ENCODE measurements at regions not wholly inside any gene's neighbourhood (a gene's known extent, or its start where the extent isn't known, plus 50 kb on each side); places are given as distances from the start of the nearest gene placed in this dataset.
A peak's percentile ranks its signal among the peaks of the same experiment; 100 is the strongest.

DNA sequence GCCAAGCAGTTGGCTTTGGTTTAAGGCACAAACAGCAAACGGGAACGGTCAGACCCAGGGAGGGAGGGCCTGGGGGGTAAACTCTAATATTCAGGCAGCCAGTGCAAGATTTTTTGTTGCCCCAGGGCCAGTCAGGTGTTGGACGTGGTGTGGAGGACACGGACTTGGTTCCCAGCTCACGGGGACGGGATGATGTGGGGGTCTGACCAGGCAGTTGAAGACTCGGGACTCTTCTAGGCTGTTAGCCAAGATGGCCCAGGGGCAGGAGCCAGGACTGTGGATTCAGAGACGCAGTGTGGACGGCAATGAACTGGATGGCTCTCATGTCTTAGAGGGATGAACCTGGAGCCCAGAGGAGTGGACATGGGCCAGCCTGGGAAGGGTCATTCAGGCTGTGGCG, 169.2 kb downstream of the C9orf50 start:
- Mint-ChIP-seq H3K27me3 (ENCODE audit: low read depth in 2 of 2) (peaks cover 0 to 7% of the 10 kb centered on the region in 2 donors), H3K36me3 (no peaks in the 10 kb centered on the region), H3K4me3 (peak overlapping the region; percentile 58), H3K4me1 (peaks cover 13 to 42% of the 10 kb centered on the region in 2 donors), H3K27ac (peak overlapping the region; percentile 63 to 76), H3K9me3 (peaks cover 0 to 4% of the 10 kb centered on the region in 2 donors)
- H3K27ac ChIP-seq (ENCODE audit: low read length) = no peak overlapping the region
- no peaks in the 10 kb centered on the region for H3K36me3 ChIP-seq (ENCODE audit: control insufficient read depth, insufficient read depth, low read length)
- H3K27me3 ChIP-seq (ENCODE audit: control insufficient read depth, insufficient read depth, low read length) = no peaks in the 10 kb centered on the region
- no peak for TF ChIP-seq CTCF (IDR thresholded peaks at IDR 0.05)
- H3K4me3 ChIP-seq (ENCODE audit: low read length) = no peak overlapping the region
- ATAC-seq (no peak), DNase-seq (no peak)
- intact Hi-C loops (cut with micrococcal nuclease) = no loop called here
- peaks cover 20% of the 10 kb centered on the region for H3K4me1 ChIP-seq (ENCODE audit: control insufficient read depth, insufficient read depth, low read length)
- 91% methylated on average over 10 of the region's 10 CpGs for WGBS (ENCODE audit: insufficient coverage)
- H3K9me3 ChIP-seq (ENCODE audit: control insufficient read depth, insufficient read depth, low read length) = peaks cover 5% of the 10 kb centered on the region

DNA sequence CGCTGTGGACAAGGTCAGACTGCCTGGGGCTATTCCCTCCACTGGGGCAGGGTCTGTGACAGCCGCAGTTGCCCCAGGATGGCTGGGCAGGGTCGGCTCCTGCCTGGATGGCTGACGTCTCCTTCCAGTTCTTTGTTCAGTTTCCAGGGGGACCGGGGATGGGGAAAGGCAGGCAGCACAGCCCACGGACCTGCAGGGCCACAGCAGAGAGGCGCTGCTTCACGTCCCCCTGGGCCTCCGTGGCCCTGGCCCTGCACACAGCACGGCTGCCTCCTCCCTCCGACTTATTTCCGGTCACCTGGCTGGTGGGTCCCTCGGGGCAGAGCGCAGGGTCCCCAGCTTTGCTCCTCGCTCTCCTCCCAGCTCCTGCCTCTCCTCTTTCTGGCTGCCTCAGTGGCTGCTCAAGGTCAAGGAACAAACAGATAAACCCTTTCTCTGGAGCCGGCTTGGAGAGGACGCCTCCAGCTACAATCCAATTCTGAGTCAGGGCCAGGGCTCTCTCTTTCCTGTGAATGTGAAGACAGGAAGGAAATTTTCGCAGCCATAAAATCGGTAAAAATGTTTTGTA, 169.7 kb downstream of the C9orf50 start:
- Mint-ChIP-seq H3K27ac (no peak overlapping the region), H3K4me1 (peaks cover 8 to 37% of the 10 kb centered on the region in 2 donors), H3K36me3 (no peaks in the 10 kb centered on the region), H3K9me3 (no peaks in the 10 kb centered on the region), H3K27me3 (ENCODE audit: low read depth in 2 of 2) (peaks cover 0 to 7% of the 10 kb centered on the region in 2 donors), H3K4me3 (no peak overlapping the region)
- H3K36me3 ChIP-seq (ENCODE audit: control insufficient read depth, insufficient read depth, low read length) = no peaks in the 10 kb centered on the region
- TF ChIP-seq CTCF (IDR thresholded peaks at IDR 0.05) = no peak
- intact Hi-C loops (cut with micrococcal nuclease) = no loop called here
- no peak for DNase-seq
- no peaks in the 10 kb centered on the region for H3K27me3 ChIP-seq (ENCODE audit: control insufficient read depth, insufficient read depth, low read length)
- ATAC-seq = no peak
- 80% methylated on average over 19 of the region's 19 CpGs for WGBS (ENCODE audit: insufficient coverage)
- no peak overlapping the region for H3K27ac ChIP-seq (ENCODE audit: low read length)
- H3K9me3 ChIP-seq (ENCODE audit: control insufficient read depth, insufficient read depth, low read length) = peaks cover 6% of the 10 kb centered on the region
- H3K4me1 ChIP-seq (ENCODE audit: control insufficient read depth, insufficient read depth, low read length) = peaks cover 18% of the 10 kb centered on the region
- H3K4me3 ChIP-seq (ENCODE audit: low read length) = no peak overlapping the region

DNA sequence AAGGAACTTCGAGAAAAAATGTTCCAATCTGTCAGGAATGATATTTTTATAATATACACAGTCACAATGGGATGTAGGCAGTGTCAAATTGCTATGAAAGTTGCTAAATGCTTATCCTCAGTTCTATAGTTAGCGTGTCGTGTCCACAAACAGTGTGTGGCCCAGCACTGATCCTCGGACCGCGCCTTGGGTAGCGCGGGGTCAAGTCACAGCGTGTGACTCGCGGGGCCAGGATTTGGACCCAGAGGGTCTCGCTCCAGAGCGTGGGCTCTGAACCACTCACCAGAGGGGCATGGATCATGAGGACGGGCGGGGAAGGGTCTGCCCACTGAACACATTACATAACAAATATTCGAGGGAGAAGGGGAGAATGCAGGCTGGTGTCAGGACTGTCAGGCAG, 171.8 kb downstream of the C9orf50 start:
- H3K4me3 ChIP-seq (ENCODE audit: low read length) = no peak overlapping the region
- ATAC-seq (no peak), DNase-seq (no peak)
- no peak overlapping the region for H3K4me3 Mint-ChIP-seq
- no peak overlapping the region for H3K27ac ChIP-seq (ENCODE audit: low read length)
- peaks cover 0 to 27% of the 10 kb centered on the region in 2 donors for H3K4me1 Mint-ChIP-seq
- H3K36me3 Mint-ChIP-seq = no peaks in the 10 kb centered on the region
- no peaks in the 10 kb centered on the region for H3K27me3 ChIP-seq (ENCODE audit: control insufficient read depth, insufficient read depth, low read length)
- peaks cover 0 to 7% of the 10 kb centered on the region in 2 donors for H3K27me3 Mint-ChIP-seq (ENCODE audit: low read depth in 2 of 2)
- WGBS (ENCODE audit: insufficient coverage) = 91% methylated on average over 15 of the region's 16 CpGs
- no peaks in the 10 kb centered on the region for H3K36me3 ChIP-seq (ENCODE audit: control insufficient read depth, insufficient read depth, low read length)
- H3K4me1 ChIP-seq (ENCODE audit: control insufficient read depth, insufficient read depth, low read length) = no peaks in the 10 kb centered on the region
- no peak overlapping the region for H3K27ac Mint-ChIP-seq
- H3K9me3 Mint-ChIP-seq = no peaks in the 10 kb centered on the region
- intact Hi-C loops (cut with micrococcal nuclease) = no loop called here
- H3K9me3 ChIP-seq (ENCODE audit: control insufficient read depth, insufficient read depth, low read length) = peaks cover 4% of the 10 kb centered on the region
- TF ChIP-seq CTCF (IDR thresholded peaks at IDR 0.05) = no peak

All from natural killer cell (primary cell).